Skeletal muscle tissue (tissue), 3 donors: ENCODE measurements at regions not wholly inside any gene's neighbourhood (a gene's known extent, or its start where the extent isn't known, plus 50 kb on each side); places are given as distances from the start of the nearest gene placed in this dataset.

Experiments used
- H3K27ac ChIP-seq: one replicate; pipeline ENCODE4 v1.7.0; 2013; ENCODE audit warnings: mild to moderate bottlenecking, low read depth, low read length, inconsistent platforms
- H3K27me3 ChIP-seq, 3 donors: one replicate each; pipeline ENCODE4 v1.7.0; 2013; ENCODE audit warnings: low read length in 3 of 3; ENCODE audit not compliant: control insufficient read depth in 3 of 3, insufficient read depth in 3 of 3
- H3K36me3 ChIP-seq, 3 donors: one replicate each; pipeline ENCODE4 v1.7.0; 2013; ENCODE audit warnings: low read length in 3 of 3; ENCODE audit not compliant: control insufficient read depth in 3 of 3, insufficient read depth in 3 of 3
- H3K4me1 ChIP-seq, 3 donors: one replicate each; pipeline ENCODE4 v1.7.0; 2013; ENCODE audit warnings: low read length in 3 of 3, mild to moderate bottlenecking in 3 of 3; ENCODE audit not compliant: control insufficient read depth in 3 of 3, insufficient read depth in 3 of 3
- H3K4me3 ChIP-seq, 3 donors: one replicate each; pipeline ENCODE4 v1.7.0; 2013; ENCODE audit warnings: low read length in 3 of 3
- H3K9ac ChIP-seq, 3 donors: one replicate each; pipeline ENCODE4 v1.7.0; 2013; ENCODE audit warnings: low read length in 3 of 3, mild to moderate bottlenecking in 3 of 3, moderate library complexity in 2 of 3, low read depth in 1 of 3
- H3K9me3 ChIP-seq, 3 donors: one replicate each; pipeline ENCODE4 v1.7.0; 2013; ENCODE audit warnings: low read length in 3 of 3; ENCODE audit not compliant: control insufficient read depth in 3 of 3
- donor health status: Osteomylitis.

GRCh38 chr14:100648474-100649172, 61.4 kb upstream of the BEGAIN start:
- H3K4me3 ChIP-seq = no peak overlapping the region
- peaks cover 2 to 12% (median 5%) of the 10 kb centered on the region in 3 donors for H3K27me3 ChIP-seq
- H3K9me3 ChIP-seq = no peaks in the 10 kb centered on the region
- H3K36me3 ChIP-seq = no peaks in the 10 kb centered on the region
- no peak overlapping the region for H3K27ac ChIP-seq
- no peak overlapping the region for H3K9ac ChIP-seq
- H3K4me1 ChIP-seq = peaks cover 3 to 7% (median 4%) of the 10 kb centered on the region in 3 donors

GRCh38 chr14:100649173-100649519, 61.9 kb upstream of the BEGAIN start:
- H3K9ac ChIP-seq = no peak overlapping the region
- H3K27me3 ChIP-seq = peaks cover 7 to 16% (median 8%) of the 10 kb centered on the region in 3 donors
- no peaks in the 10 kb centered on the region for H3K9me3 ChIP-seq
- H3K4me1 ChIP-seq = peaks cover 3 to 7% (median 4%) of the 10 kb centered on the region in 3 donors
- no peaks in the 10 kb centered on the region for H3K36me3 ChIP-seq
- H3K4me3 ChIP-seq = no peak overlapping the region
- no peak overlapping the region for H3K27ac ChIP-seq

- no peak overlapping the region for H3K9ac ChIP-seq
- peaks cover 24 to 38% (median 32%) of the 10 kb centered on the region in 3 donors for H3K27me3 ChIP-seq
- no peaks in the 10 kb centered on the region for H3K36me3 ChIP-seq
- no peak overlapping the region for H3K4me3 ChIP-seq
- H3K27ac ChIP-seq = no peak overlapping the region
- no peaks in the 10 kb centered on the region for H3K9me3 ChIP-seq
- peaks cover 0 to 3% (median 0%) of the 10 kb centered on the region in 3 donors for H3K4me1 ChIP-seq
Measured at GRCh38 chr14:100651999-100652508, 64.8 kb upstream of the BEGAIN start.

GRCh38 chr14:100652744-100653143, 65.5 kb upstream of the BEGAIN start:
- Histone ChIP-seq H3K27ac (no peak overlapping the region), H3K4me3 (no peak overlapping the region), H3K9me3 (no peaks in the 10 kb centered on the region), H3K4me1 (peaks cover 0 to 3% (median 0%) of the 10 kb centered on the region in 3 donors), H3K9ac (no peak overlapping the region), H3K36me3 (no peaks in the 10 kb centered on the region), H3K27me3 (peaks cover 24 to 41% (median 32%) of the 10 kb centered on the region in 3 donors)

- Histone ChIP-seq H3K36me3 (no peaks in the 10 kb centered on the region), H3K9me3 (no peaks in the 10 kb centered on the region), H3K4me3 (no peak overlapping the region), H3K4me1 (peaks cover 0 to 3% (median 0%) of the 10 kb centered on the region in 3 donors), H3K27ac (no peak overlapping the region), H3K9ac (no peak overlapping the region), H3K27me3 (peaks cover 24 to 43% (median 32%) of the 10 kb centered on the region in 3 donors)
Measured at GRCh38 chr14:100653409-100653808, 66.2 kb upstream of the BEGAIN start.

- Histone ChIP-seq H3K9ac (no peak overlapping the region), H3K4me1 (peaks cover 0 to 3% (median 0%) of the 10 kb centered on the region in 3 donors), H3K27ac (no peak overlapping the region), H3K27me3 (peaks cover 24 to 43% (median 32%) of the 10 kb centered on the region in 3 donors), H3K36me3 (no peaks in the 10 kb centered on the region), H3K9me3 (no peaks in the 10 kb centered on the region), H3K4me3 (no peak overlapping the region)
Measured at GRCh38 chr14:100654025-100654813, 67.0 kb upstream of the BEGAIN start.

GRCh38 chr14:100654814-100655740, 67.9 kb upstream of the BEGAIN start:
- peaks cover 0 to 3% (median 0%) of the 10 kb centered on the region in 3 donors for H3K4me1 ChIP-seq

GRCh38 chr14:100655741-100656085, 68.5 kb upstream of the BEGAIN start:
- no peak overlapping the region for H3K27ac ChIP-seq

More at GRCh38 chr14:100654814-100655740, 67.9 kb upstream of the BEGAIN start:
- H3K4me3 ChIP-seq = no peak overlapping the region
- peaks cover 24 to 43% (median 32%) of the 10 kb centered on the region in 3 donors for H3K27me3 ChIP-seq
- H3K27ac ChIP-seq = no peak overlapping the region
- no peaks in the 10 kb centered on the region for H3K9me3 ChIP-seq
- H3K9ac ChIP-seq = no peak overlapping the region
- H3K36me3 ChIP-seq = no peaks in the 10 kb centered on the region

GRCh38 chr14:100656996-100657395, 69.7 kb upstream of the DLK1 start:
- Histone ChIP-seq H3K9ac (no peak overlapping the region), H3K9me3 (no peaks in the 10 kb centered on the region), H3K27ac (no peak overlapping the region), H3K36me3 (no peaks in the 10 kb centered on the region), H3K4me1 (peaks cover 0 to 3% (median 0%) of the 10 kb centered on the region in 3 donors), H3K27me3 (peaks cover 24 to 43% (median 32%) of the 10 kb centered on the region in 3 donors), H3K4me3 (no peak overlapping the region)

More at GRCh38 chr14:100655741-100656085, 68.5 kb upstream of the BEGAIN start:
- Histone ChIP-seq H3K27me3 (peaks cover 24 to 43% (median 32%) of the 10 kb centered on the region in 3 donors), H3K4me1 (peaks cover 0 to 3% (median 0%) of the 10 kb centered on the region in 3 donors), H3K36me3 (no peaks in the 10 kb centered on the region), H3K9me3 (no peaks in the 10 kb centered on the region), H3K9ac (no peak overlapping the region), H3K4me3 (no peak overlapping the region)
